Trophoblast cell (in vitro differentiated cells and primary cell): ENCODE measurements at regions not wholly inside any gene's neighbourhood (a gene's known extent, or its start where the extent isn't known, plus 50 kb on each side); places are given as distances from the start of the nearest gene placed in this dataset.

Experiments
- DNase-seq, 2 donors: peaks; one replicate each; pipeline ENCODE4 v3.0.0-alpha.2; 2016
- H2AFZ ChIP-seq: 2 replicates; pipeline ENCODE4 v1.6.1; 2013; ENCODE audit warnings: low read length, moderate library complexity, mild to moderate bottlenecking; ENCODE audit not compliant: insufficient read depth, poor library complexity
- H2AK5ac ChIP-seq: 2 replicates; pipeline ENCODE4 v1.6.1; 2013; ENCODE audit warnings: mild to moderate bottlenecking, low read length
- H2BK120ac ChIP-seq: 2 replicates; pipeline ENCODE4 v1.6.1; 2013; ENCODE audit warnings: low read length, mild to moderate bottlenecking, moderate library complexity; ENCODE audit not compliant: insufficient read depth, poor library complexity
- H2BK12ac ChIP-seq: 2 replicates; pipeline ENCODE4 v1.6.1; 2013; ENCODE audit warnings: mild to moderate bottlenecking, low read length, moderate library complexity
- H2BK5ac ChIP-seq: 2 replicates; pipeline ENCODE4 v1.6.1; 2013; ENCODE audit warnings: low read length, low read depth, moderate library complexity, mild to moderate bottlenecking; ENCODE audit not compliant: poor library complexity
- H3K14ac ChIP-seq: 2 replicates; pipeline ENCODE4 v1.6.1; 2013; ENCODE audit warnings: mild to moderate bottlenecking, low read length
- H3K18ac ChIP-seq: 2 replicates; pipeline ENCODE4 v1.6.1; 2013; ENCODE audit warnings: mild to moderate bottlenecking, low read length
- H3K23ac ChIP-seq: 2 replicates; pipeline ENCODE4 v1.6.1; 2013; ENCODE audit warnings: low read length
- H3K27ac ChIP-seq: 2 replicates; pipeline ENCODE4 v1.5.1; 2013; ENCODE audit warnings: low read depth, mild to moderate bottlenecking, inconsistent platforms, low read length, moderate library complexity
- H3K27me3 ChIP-seq: 2 replicates; pipeline ENCODE4 v1.6.1; 2013; ENCODE audit warnings: inconsistent platforms, mild to moderate bottlenecking, low read length, moderate library complexity; ENCODE audit not compliant: insufficient read depth
- H3K36me3 ChIP-seq, 2 experiments: 1 replicate in 1 of 2; 2 replicates in 1 of 2; pipeline ENCODE4 v1.6.1; 2013; ENCODE audit warnings: low read length in 2 of 2, mild to moderate bottlenecking in 2 of 2, moderate library complexity in 1 of 2; ENCODE audit not compliant: insufficient read depth in 2 of 2, control insufficient read depth in 1 of 2
- H3K4ac ChIP-seq: 2 replicates; pipeline ENCODE4 v1.6.1; 2013; ENCODE audit warnings: low read depth, mild to moderate bottlenecking, low read length, moderate library complexity
- H3K4me1 ChIP-seq, 2 experiments: 1 replicate in 1 of 2; 2 replicates in 1 of 2; pipeline ENCODE4 v1.6.1; 2013; ENCODE audit warnings: low read length in 2 of 2, mild to moderate bottlenecking in 2 of 2, moderate library complexity in 1 of 2; ENCODE audit not compliant: insufficient read depth in 2 of 2, control insufficient read depth in 1 of 2
- H3K4me2 ChIP-seq: 2 replicates; pipeline ENCODE4 v1.6.1; 2013; ENCODE audit warnings: inconsistent platforms, mild to moderate bottlenecking, low read length, moderate library complexity
- H3K4me3 ChIP-seq: 2 replicates; pipeline ENCODE4 v1.5.1; 2013; ENCODE audit warnings: mild to moderate bottlenecking, low read depth, low read length, inconsistent platforms
- H3K79me1 ChIP-seq: one replicate; pipeline ENCODE4 v1.6.1; 2013; ENCODE audit warnings: low read length
- H3K79me2 ChIP-seq: 2 replicates; pipeline ENCODE4 v1.6.1; 2013; ENCODE audit warnings: low read length, mild to moderate bottlenecking; ENCODE audit not compliant: control insufficient read depth, insufficient read depth, poor library complexity
- H3K9ac ChIP-seq: 2 replicates; pipeline ENCODE4 v1.6.1; 2013; ENCODE audit warnings: mild to moderate bottlenecking, low read length
- H3K9me3 ChIP-seq: 2 replicates; pipeline ENCODE4 v1.6.1; 2013; ENCODE audit warnings: low read depth, mild to moderate bottlenecking, control low read depth, inconsistent platforms, low read length; ENCODE audit not compliant: insufficient read depth
- H4K12ac ChIP-seq: 2 replicates; pipeline ENCODE4 v1.6.1; 2013; ENCODE audit warnings: low read depth, mild to moderate bottlenecking, low read length, moderate library complexity
- H4K8ac ChIP-seq: 2 replicates; pipeline ENCODE4 v1.6.1; 2013; ENCODE audit warnings: low read depth, mild to moderate bottlenecking, low read length, moderate library complexity
- H4K91ac ChIP-seq: one replicate; pipeline ENCODE4 v1.6.1; 2013; ENCODE audit warnings: low read depth, mild to moderate bottlenecking, low read length, moderate library complexity
- WGBS: extraction: QIAGEN DNeasy Blood & Tissue Kit; methylation state at CpG from one replicate; pipeline ENCODE4 v1.1.7; 2013; ENCODE audit warnings: missing lambda C conversion rate; ENCODE audit not compliant: insufficient read length, insufficient coverage; ENCODE audit errors: extremely low coverage; 5-methylcytosine and 5-hydroxymethylcytosine counted together

- no CpG with 5 or more reads among the region's 2 CpGs for WGBS
Observed at GRCh38 chr14:85813040-85813439, 283.1 kb downstream of the FLRT2 start.

GRCh38 chr14:85811340-85811739, 281.4 kb downstream of the FLRT2 start:
- DNase-seq, result no peak
- Histone ChIP-seq H3K4me2 (no peak overlapping the region), H4K91ac (no peak overlapping the region), H2BK120ac (no peak overlapping the region), H3K79me1 (no peaks in the 10 kb centered on the region), H3K4me1 (no peaks in the 10 kb centered on the region), H2AFZ (no peak overlapping the region), H3K79me2 (no peaks in the 10 kb centered on the region), H3K27me3 (no peaks in the 10 kb centered on the region), H2BK12ac (no peak overlapping the region), H3K27ac (no peak overlapping the region), H4K8ac (no peak overlapping the region), H3K4me3 (no peak overlapping the region), H3K9me3 (no peaks in the 10 kb centered on the region), H2AK5ac (no peak overlapping the region), H3K23ac (no peak overlapping the region), H3K4ac (no peak overlapping the region), H4K12ac (no peak overlapping the region), H3K14ac (no peak overlapping the region), H3K18ac (no peak overlapping the region), H2BK5ac (no peak overlapping the region), H3K9ac (no peak overlapping the region), H3K36me3 (no peaks in the 10 kb centered on the region)
- WGBS, result no CpG with 5 or more reads among the region's 1 CpG

More at GRCh38 chr14:85813040-85813439, 283.1 kb downstream of the FLRT2 start:
- no peak overlapping the region for H4K8ac ChIP-seq
- no peaks in the 10 kb centered on the region for H3K79me2 ChIP-seq
- H2AFZ ChIP-seq, result no peak overlapping the region
- H2BK12ac ChIP-seq, result no peak overlapping the region
- no peak overlapping the region for H3K18ac ChIP-seq
- no peak overlapping the region for H3K14ac ChIP-seq
- H3K9ac ChIP-seq, result no peak overlapping the region
- H3K23ac ChIP-seq, result no peak overlapping the region
- H3K36me3 ChIP-seq, result no peaks in the 10 kb centered on the region
- DNase-seq, result no peak
- H3K79me1 ChIP-seq, result no peaks in the 10 kb centered on the region
- no peak overlapping the region for H2AK5ac ChIP-seq
- H3K9me3 ChIP-seq, result no peaks in the 10 kb centered on the region
- no peak overlapping the region for H2BK5ac ChIP-seq
- no peaks in the 10 kb centered on the region for H3K4me1 ChIP-seq
- no peak overlapping the region for H3K4me3 ChIP-seq
- H3K4ac ChIP-seq, result no peak overlapping the region
- H4K12ac ChIP-seq, result no peak overlapping the region
- no peak overlapping the region for H4K91ac ChIP-seq
- H3K4me2 ChIP-seq, result no peak overlapping the region
- H3K27ac ChIP-seq, result no peak overlapping the region
- no peak overlapping the region for H2BK120ac ChIP-seq
- no peaks in the 10 kb centered on the region for H3K27me3 ChIP-seq

- H3K23ac ChIP-seq, result no peak overlapping the region
- no peak overlapping the region for H3K9ac ChIP-seq
- H4K12ac ChIP-seq, result no peak overlapping the region
- H3K4me1 ChIP-seq, result no peaks in the 10 kb centered on the region
- H3K4me3 ChIP-seq, result no peak overlapping the region
- no CpG with 5 or more reads among the region's 2 CpGs for WGBS
- H3K4me2 ChIP-seq, result no peak overlapping the region
- no peak overlapping the region for H2BK12ac ChIP-seq
- H3K9me3 ChIP-seq, result no peaks in the 10 kb centered on the region
- H3K79me2 ChIP-seq, result no peaks in the 10 kb centered on the region
- no peak overlapping the region for H2AK5ac ChIP-seq
- H3K18ac ChIP-seq, result no peak overlapping the region
- no peak overlapping the region for H2BK120ac ChIP-seq
- no peak for DNase-seq
- H3K27me3 ChIP-seq, result no peaks in the 10 kb centered on the region
- H4K91ac ChIP-seq, result no peak overlapping the region
- H3K4ac ChIP-seq, result no peak overlapping the region
- H2BK5ac ChIP-seq, result no peak overlapping the region
- H3K36me3 ChIP-seq, result no peaks in the 10 kb centered on the region
- no peak overlapping the region for H3K14ac ChIP-seq
- H3K27ac ChIP-seq, result no peak overlapping the region
- H3K79me1 ChIP-seq, result no peaks in the 10 kb centered on the region
- H2AFZ ChIP-seq, result no peak overlapping the region
- H4K8ac ChIP-seq, result no peak overlapping the region
Observed at GRCh38 chr14:85799668-85800067, 269.7 kb downstream of the FLRT2 start.

- Histone ChIP-seq H2AFZ (no peak overlapping the region), H4K8ac (no peak overlapping the region), H3K27ac (no peak overlapping the region), H3K27me3 (no peaks in the 10 kb centered on the region), H2BK120ac (no peak overlapping the region), H2AK5ac (no peak overlapping the region), H3K4ac (no peak overlapping the region), H3K4me2 (no peak overlapping the region), H3K79me1 (no peaks in the 10 kb centered on the region), H3K23ac (no peak overlapping the region), H4K12ac (no peak overlapping the region), H2BK12ac (no peak overlapping the region), H3K36me3 (no peaks in the 10 kb centered on the region), H3K79me2 (no peaks in the 10 kb centered on the region), H3K9me3 (no peaks in the 10 kb centered on the region), H3K4me3 (no peak overlapping the region), H3K18ac (no peak overlapping the region), H3K14ac (no peak overlapping the region), H2BK5ac (no peak overlapping the region), H3K4me1 (no peaks in the 10 kb centered on the region), H3K9ac (no peak overlapping the region), H4K91ac (no peak overlapping the region)
- no peak for DNase-seq
- WGBS, result no CpG with 5 or more reads among the region's 5 CpGs
Observed at GRCh38 chr14:85798856-85799255, 268.9 kb downstream of the FLRT2 start.
